ENCODE measurements at regions not wholly inside any gene's neighbourhood (a gene's known extent, or its start where the extent isn't known, plus 50 kb on each side); places are given as distances from the start of the nearest gene placed in this dataset.

DNA sequence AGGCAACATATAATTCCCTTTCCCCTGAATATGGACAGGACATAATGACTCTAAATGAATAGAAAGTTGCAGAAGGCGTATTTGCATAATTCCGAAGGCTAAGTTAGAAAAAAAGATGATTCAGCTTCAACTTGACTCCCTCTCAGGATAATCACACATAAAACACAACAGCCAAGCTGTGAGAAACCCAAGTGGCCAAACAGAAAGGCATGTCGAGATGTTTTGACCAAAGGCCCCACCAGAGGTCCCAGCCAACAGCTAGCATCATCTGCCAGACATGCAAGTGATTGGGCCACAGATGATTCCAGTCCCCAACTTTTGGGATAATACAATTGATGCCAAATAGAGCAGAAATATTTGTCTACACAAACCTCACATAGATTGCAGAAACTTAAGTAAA lies 444.9 kb downstream of the LTN1 start:
- Histone ChIP-seq H3K36me3 (ENCODE audit: insufficient read depth, low read length) (no peaks in the 10 kb centered on the region), H3K27ac (ENCODE audit: low read depth, low read length) (no peak overlapping the region), H3K4me1 (ENCODE audit: insufficient read depth, low read length) (no peaks in the 10 kb centered on the region), H3K9me3 (ENCODE audit: insufficient read depth, low read depth, low read length) (no peaks in the 10 kb centered on the region), H3K27me3 (ENCODE audit: insufficient read depth, low read length) (no peaks in the 10 kb centered on the region), H3K9ac (ENCODE audit: low read depth, low read length) (no peak overlapping the region), H3K4me3 (ENCODE audit: low read length) (no peak overlapping the region)
- WGBS, result 61% methylated on average over 3 of the region's 3 CpGs

DNA sequence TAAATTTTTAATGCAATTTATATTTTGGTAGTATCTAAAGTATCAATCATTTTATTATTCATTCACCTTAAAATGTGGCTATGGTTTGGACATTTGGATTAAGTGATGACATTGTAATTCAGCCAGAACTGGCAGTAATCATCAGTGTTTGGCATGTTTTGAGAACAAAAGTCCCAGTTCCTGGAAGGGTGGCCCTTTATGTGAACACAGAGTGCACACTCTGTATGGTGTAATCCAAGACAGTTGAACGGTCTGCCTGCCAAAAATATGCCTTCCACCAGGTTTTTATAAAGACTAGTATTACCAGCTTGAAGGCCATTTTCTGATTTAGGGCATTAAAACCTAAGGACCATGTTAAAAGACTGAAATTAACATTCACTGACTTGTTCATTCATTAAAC lies 448.7 kb downstream of the LTN1 start:
- 85% methylated on average over 1 of the region's 1 CpG for WGBS

DNA sequence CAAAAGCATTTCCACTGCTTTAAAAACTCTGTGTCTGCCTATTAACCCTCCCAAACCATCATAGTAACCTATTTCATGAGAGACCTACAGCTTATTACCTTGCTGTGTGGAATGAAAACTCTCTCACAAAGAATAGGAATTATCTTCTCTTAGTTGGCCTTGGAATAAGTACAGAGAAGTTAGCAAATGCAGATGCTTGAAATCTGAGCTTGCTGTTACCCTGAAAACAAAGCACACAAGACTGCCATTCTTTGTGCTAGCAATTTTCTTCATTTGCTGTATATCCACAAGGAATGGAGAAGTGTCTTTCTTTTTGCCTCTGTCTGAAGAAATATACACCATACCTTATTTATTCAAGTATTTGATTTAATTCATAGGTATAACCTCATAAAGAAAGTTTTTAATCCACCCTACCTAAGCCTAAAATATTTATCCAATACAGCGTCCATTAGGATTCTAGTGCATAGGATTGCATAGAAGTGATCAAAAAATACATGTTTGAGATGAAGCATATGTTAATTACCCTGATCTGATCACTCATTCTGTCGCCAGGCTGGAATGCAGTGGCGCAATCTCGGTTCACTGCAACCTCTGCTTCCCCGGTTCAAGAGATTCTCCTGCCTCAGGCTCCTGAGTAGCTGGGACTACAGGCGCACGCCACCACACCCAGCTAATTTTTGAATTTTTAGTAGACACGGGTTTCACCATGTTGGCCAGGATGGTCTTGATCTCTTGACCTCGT lies 451.1 kb downstream of the LTN1 start:
- Histone ChIP-seq H3K9ac (ENCODE audit: low read depth, low read length) (no peak overlapping the region), H3K9me3 (ENCODE audit: insufficient read depth, low read depth, low read length) (no peaks in the 10 kb centered on the region), H3K27me3 (ENCODE audit: insufficient read depth, low read length) (no peaks in the 10 kb centered on the region), H3K36me3 (ENCODE audit: insufficient read depth, low read length) (no peaks in the 10 kb centered on the region), H3K27ac (ENCODE audit: low read depth, low read length) (no peak overlapping the region), H3K4me1 (ENCODE audit: insufficient read depth, low read length) (no peaks in the 10 kb centered on the region), H3K4me3 (ENCODE audit: low read length) (no peak overlapping the region)
- 96% methylated on average over 9 of the region's 9 CpGs for WGBS

More for the DNA sequence above, 448.7 kb downstream of the LTN1 start:
- H3K4me3 ChIP-seq (ENCODE audit: low read length), result no peak overlapping the region
- H3K4me1 ChIP-seq (ENCODE audit: insufficient read depth, low read length), result no peaks in the 10 kb centered on the region
- no peaks in the 10 kb centered on the region for H3K36me3 ChIP-seq (ENCODE audit: insufficient read depth, low read length)
- H3K9ac ChIP-seq (ENCODE audit: low read depth, low read length), result no peak overlapping the region
- no peaks in the 10 kb centered on the region for H3K9me3 ChIP-seq (ENCODE audit: insufficient read depth, low read depth, low read length)
- no peaks in the 10 kb centered on the region for H3K27me3 ChIP-seq (ENCODE audit: insufficient read depth, low read length)
- H3K27ac ChIP-seq (ENCODE audit: low read depth, low read length), result no peak overlapping the region

DNA sequence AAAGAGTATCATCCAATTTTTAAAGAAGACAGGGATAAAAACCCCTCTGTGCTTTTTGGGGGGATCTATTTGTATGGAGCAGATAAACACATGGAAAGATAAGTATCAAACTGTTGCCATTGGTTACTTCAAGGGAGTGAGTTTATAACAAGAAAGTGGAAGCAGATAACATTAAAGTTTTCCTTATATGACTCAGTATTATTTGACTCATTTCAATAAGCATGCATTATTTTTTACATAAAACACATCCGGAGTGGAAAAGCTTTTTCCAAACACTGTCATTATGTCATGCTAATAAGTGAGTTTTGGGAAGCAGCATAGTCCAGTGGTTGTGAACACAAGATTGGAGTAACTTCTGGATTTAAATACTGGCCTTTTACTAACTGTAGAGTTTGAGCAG lies 452.2 kb downstream of the LTN1 start:
- Histone ChIP-seq H3K27ac (ENCODE audit: low read depth, low read length) (no peak overlapping the region), H3K36me3 (ENCODE audit: insufficient read depth, low read length) (no peaks in the 10 kb centered on the region), H3K4me3 (ENCODE audit: low read length) (no peak overlapping the region), H3K4me1 (ENCODE audit: insufficient read depth, low read length) (no peaks in the 10 kb centered on the region), H3K9ac (ENCODE audit: low read depth, low read length) (no peak overlapping the region), H3K9me3 (ENCODE audit: insufficient read depth, low read depth, low read length) (no peaks in the 10 kb centered on the region), H3K27me3 (ENCODE audit: insufficient read depth, low read length) (no peaks in the 10 kb centered on the region)
- no CpG with 5 or more reads among the region's 1 CpG for WGBS

DNA sequence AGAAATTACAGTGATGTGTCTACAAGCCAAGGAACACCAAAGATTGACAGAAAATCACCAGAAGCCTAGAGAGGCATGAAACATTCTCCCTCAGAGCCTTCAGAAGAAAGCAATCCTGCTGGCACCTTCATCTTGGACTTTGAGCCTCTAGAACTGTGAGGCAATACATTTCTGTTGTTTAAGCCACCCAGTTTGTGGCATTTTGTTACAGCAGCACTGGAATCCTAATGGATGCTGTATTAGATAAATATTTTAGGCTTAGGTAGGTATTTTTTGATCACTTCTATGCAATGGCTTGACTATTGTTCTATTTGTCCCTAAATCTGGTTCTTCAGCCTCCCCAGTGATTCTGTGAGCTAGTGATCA lies 453.1 kb downstream of the LTN1 start:
- H3K36me3 ChIP-seq (ENCODE audit: insufficient read depth, low read length), result no peaks in the 10 kb centered on the region
- no peak overlapping the region for H3K27ac ChIP-seq (ENCODE audit: low read depth, low read length)
- no peaks in the 10 kb centered on the region for H3K4me1 ChIP-seq (ENCODE audit: insufficient read depth, low read length)
- no peak overlapping the region for H3K9ac ChIP-seq (ENCODE audit: low read depth, low read length)
- H3K4me3 ChIP-seq (ENCODE audit: low read length), result no peak overlapping the region
- no peaks in the 10 kb centered on the region for H3K27me3 ChIP-seq (ENCODE audit: insufficient read depth, low read length)
- H3K9me3 ChIP-seq (ENCODE audit: insufficient read depth, low read depth, low read length), result no peaks in the 10 kb centered on the region

DNA sequence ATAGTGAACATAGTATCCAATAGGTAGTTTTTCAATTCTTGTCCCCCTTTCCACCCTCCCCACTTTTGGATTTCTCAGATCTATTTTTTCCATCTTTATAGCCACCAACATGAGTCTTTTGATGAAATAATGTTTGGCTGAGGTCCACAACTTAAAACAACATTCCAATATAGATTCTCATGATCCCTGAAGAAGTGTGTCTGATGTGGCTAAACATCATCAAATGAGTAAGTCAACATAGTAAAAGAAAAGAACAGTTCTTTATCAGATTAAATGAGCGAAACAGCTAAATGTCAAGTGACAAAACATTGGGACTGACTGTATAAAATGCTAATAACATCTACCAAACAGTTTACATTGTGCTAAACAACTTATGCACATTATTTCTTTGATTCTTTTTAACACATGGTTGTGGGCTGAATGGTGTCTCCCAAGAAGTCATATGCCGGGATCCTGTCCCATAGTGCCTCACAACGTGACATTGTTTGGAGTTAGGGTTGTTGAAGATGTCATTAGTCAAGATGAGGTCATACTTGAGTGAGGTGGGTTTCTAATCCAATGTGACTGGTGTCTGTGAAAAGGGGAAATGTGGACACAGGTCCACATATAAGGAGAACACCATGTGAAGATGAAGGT lies 453.6 kb downstream of the LTN1 start:
- Histone ChIP-seq H3K27me3 (ENCODE audit: insufficient read depth, low read length) (no peaks in the 10 kb centered on the region), H3K27ac (ENCODE audit: low read depth, low read length) (no peak overlapping the region), H3K36me3 (ENCODE audit: insufficient read depth, low read length) (no peaks in the 10 kb centered on the region), H3K4me1 (ENCODE audit: insufficient read depth, low read length) (no peaks in the 10 kb centered on the region), H3K4me3 (ENCODE audit: low read length) (no peak overlapping the region), H3K9me3 (ENCODE audit: insufficient read depth, low read depth, low read length) (no peaks in the 10 kb centered on the region), H3K9ac (ENCODE audit: low read depth, low read length) (no peak overlapping the region)
- 88% methylated on average over 3 of the region's 3 CpGs for WGBS

DNA sequence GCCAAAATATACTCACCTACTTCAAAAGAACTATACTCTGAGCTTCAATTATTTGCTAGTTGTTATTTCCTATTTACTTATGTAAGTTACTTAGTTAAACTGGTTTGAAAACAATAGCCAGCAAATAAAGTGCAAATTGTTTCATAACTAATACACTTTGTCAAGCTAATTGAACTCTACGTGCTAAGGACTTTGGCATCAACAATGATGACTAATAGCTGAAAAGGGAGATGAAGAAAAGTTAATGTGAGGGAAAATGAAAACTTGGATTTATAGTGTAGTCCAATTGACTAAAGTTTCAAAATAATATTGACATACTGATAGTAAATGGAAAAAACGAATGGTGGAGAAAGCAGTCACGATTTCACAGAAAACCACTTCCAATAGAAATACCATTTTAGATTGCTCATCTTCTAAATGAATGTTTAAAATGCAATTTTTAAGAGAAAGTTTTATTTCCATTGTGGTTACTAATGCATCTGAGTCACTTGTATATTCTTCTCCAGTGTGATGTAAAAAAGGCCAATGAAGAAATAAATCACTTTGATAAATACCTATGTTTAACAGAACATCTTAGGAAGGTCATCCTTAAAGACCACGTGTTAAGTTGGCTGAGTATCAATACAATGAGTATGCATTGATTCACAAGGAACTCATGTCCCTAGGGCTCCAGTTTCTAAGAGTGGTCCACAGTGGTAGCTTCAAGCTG lies 455.2 kb downstream of the LTN1 start:
- no peak overlapping the region for H3K27ac ChIP-seq (ENCODE audit: low read depth, low read length)
- H3K9me3 ChIP-seq (ENCODE audit: insufficient read depth, low read depth, low read length), result no peaks in the 10 kb centered on the region
- WGBS, result 88% methylated on average over 2 of the region's 4 CpGs
- no peaks in the 10 kb centered on the region for H3K4me1 ChIP-seq (ENCODE audit: insufficient read depth, low read length)
- no peak overlapping the region for H3K4me3 ChIP-seq (ENCODE audit: low read length)
- no peak overlapping the region for H3K9ac ChIP-seq (ENCODE audit: low read depth, low read length)
- H3K36me3 ChIP-seq (ENCODE audit: insufficient read depth, low read length), result no peaks in the 10 kb centered on the region
- no peaks in the 10 kb centered on the region for H3K27me3 ChIP-seq (ENCODE audit: insufficient read depth, low read length)

DNA sequence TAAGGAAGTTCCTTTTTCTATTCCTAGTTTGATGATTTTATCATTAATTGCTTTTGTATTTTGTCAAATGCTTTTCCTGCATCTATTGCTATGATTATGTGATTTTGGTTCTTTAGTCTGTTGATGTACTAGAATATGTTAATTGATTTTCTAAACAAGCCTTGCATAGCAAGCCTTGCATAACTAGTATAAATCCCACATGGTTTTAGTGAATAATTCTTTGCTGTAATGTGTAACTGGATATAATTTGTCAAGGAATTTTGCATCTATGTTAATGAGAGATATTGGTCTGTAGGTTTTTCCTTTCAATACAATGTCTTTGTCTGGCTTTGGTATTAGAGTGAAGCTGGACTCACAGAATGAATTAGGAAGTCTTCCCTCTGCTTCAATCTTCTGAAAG lies 460.2 kb downstream of the LTN1 start:
- no peak overlapping the region for H3K9ac ChIP-seq (ENCODE audit: low read depth, low read length)
- H3K4me3 ChIP-seq (ENCODE audit: low read length), result no peak overlapping the region
- H3K36me3 ChIP-seq (ENCODE audit: insufficient read depth, low read length), result no peaks in the 10 kb centered on the region
- H3K9me3 ChIP-seq (ENCODE audit: insufficient read depth, low read depth, low read length), result no peaks in the 10 kb centered on the region
- no peak overlapping the region for H3K27ac ChIP-seq (ENCODE audit: low read depth, low read length)
- H3K4me1 ChIP-seq (ENCODE audit: insufficient read depth, low read length), result no peaks in the 10 kb centered on the region
- H3K27me3 ChIP-seq (ENCODE audit: insufficient read depth, low read length), result no peaks in the 10 kb centered on the region

DNA sequence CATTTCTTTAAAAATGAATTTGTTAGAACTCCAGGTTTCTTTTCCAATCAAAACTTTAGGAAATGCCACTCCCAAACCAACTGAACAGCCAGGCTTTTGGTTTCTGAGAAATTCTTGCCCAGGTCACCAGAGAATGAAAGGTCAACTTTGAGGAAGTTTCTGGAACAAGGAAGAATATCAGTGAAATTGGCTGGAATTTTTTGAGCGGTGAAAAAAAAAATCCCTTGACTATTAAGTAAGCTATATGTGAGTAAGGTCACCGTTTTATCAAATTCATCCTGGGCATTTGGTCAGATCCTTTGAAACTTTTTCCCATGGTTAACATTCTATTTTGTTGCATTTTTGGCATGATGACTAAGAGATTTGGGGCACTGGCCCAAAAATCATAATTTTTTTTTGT lies 469.3 kb downstream of the LTN1 start:
- no peaks in the 10 kb centered on the region for H3K27me3 ChIP-seq (ENCODE audit: insufficient read depth, low read length)
- no peak overlapping the region for H3K4me3 ChIP-seq (ENCODE audit: low read length)
- H3K9ac ChIP-seq (ENCODE audit: low read depth, low read length), result no peak overlapping the region
- H3K9me3 ChIP-seq (ENCODE audit: insufficient read depth, low read depth, low read length), result no peaks in the 10 kb centered on the region
- H3K4me1 ChIP-seq (ENCODE audit: insufficient read depth, low read length), result peaks cover 6% of the 10 kb centered on the region; the same call in 1 of the 2 replicates
- 100% methylated on average over 1 of the region's 2 CpGs for WGBS
- H3K36me3 ChIP-seq (ENCODE audit: insufficient read depth, low read length), result no peaks in the 10 kb centered on the region
- H3K27ac ChIP-seq (ENCODE audit: low read depth, low read length), result no peak overlapping the region

DNA sequence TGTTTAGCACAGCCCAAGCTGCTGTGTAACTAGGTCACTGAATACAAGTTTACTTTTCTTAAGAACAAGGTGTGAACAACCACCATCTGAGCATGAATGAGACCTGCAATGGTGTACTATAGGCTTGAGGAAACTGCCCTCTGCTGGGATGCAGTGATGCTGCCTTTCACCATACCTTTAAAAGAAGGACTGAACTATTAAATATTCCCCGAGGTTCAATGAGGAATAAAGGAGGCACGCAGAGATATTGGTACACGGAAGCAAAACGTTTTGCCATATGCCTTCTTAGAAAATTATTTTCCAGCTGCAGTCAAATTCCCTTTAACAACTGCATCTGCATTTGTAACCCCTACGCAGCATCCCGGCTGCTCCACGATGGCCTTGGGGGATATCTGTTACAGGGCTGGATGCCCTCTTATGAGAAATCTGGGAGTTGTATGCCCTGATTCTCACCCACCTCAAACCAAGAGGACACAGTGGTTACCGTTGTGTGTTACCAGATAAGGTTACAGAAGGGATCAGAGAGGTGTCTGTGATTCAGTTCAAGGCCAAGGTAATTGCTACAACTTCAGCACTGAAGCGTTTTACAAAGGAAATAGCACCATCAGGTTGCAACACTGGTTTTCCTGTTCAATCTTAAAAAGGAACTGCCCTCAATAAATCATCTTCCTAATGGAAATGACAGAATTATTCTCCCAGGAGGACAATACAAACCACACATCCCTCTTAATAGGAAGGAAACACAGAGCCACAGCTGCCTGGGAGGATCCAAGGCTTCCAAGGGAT lies 470.5 kb downstream of the LTN1 start:
- no peaks in the 10 kb centered on the region for H3K27me3 ChIP-seq (ENCODE audit: insufficient read depth, low read length)
- H3K9me3 ChIP-seq (ENCODE audit: insufficient read depth, low read depth, low read length), result no peaks in the 10 kb centered on the region
- H3K9ac ChIP-seq (ENCODE audit: low read depth, low read length), result no peak overlapping the region
- no peaks in the 10 kb centered on the region for H3K36me3 ChIP-seq (ENCODE audit: insufficient read depth, low read length)
- WGBS, result 82% methylated on average over 9 of the region's 9 CpGs
- peaks cover 11% of the 10 kb centered on the region for H3K4me1 ChIP-seq (ENCODE audit: insufficient read depth, low read length)
- no peak overlapping the region for H3K27ac ChIP-seq (ENCODE audit: low read depth, low read length)
- no peak overlapping the region for H3K4me3 ChIP-seq (ENCODE audit: low read length)

DNA sequence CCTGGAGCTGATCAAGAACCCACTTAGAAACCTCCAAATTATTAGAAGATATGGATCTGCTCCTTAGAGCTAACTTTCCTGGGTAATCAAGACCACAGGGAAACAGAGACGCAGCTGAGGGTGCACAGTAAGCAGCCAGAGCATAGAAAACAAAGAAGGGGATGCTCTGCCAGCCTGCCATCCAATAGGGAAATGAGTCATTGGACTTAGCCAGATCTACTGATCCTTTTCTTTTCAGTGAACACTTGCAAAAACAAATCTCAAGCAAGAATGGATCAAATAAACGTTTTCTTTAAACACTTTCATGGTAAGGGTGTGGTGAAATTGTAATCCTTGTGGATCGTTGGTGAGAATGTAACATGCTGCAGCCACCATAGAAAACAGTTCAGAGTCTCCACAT lies 474.0 kb downstream of the LTN1 start:
- 94% methylated on average over 2 of the region's 3 CpGs for WGBS
- H3K9ac ChIP-seq (ENCODE audit: low read depth, low read length), result no peak overlapping the region
- H3K27me3 ChIP-seq (ENCODE audit: insufficient read depth, low read length), result no peaks in the 10 kb centered on the region
- H3K4me1 ChIP-seq (ENCODE audit: insufficient read depth, low read length), result peaks cover 13% of the 10 kb centered on the region
- H3K36me3 ChIP-seq (ENCODE audit: insufficient read depth, low read length), result no peaks in the 10 kb centered on the region
- H3K4me3 ChIP-seq (ENCODE audit: low read length), result no peak overlapping the region
- H3K27ac ChIP-seq (ENCODE audit: low read depth, low read length), result no peak overlapping the region
- H3K9me3 ChIP-seq (ENCODE audit: insufficient read depth, low read depth, low read length), result no peaks in the 10 kb centered on the region
